ENCODE measurements at regions not wholly inside any gene's neighbourhood (a gene's known extent, or its start where the extent isn't known, plus 50 kb on each side); places are given as distances from the start of the nearest gene placed in this dataset.

DNA sequence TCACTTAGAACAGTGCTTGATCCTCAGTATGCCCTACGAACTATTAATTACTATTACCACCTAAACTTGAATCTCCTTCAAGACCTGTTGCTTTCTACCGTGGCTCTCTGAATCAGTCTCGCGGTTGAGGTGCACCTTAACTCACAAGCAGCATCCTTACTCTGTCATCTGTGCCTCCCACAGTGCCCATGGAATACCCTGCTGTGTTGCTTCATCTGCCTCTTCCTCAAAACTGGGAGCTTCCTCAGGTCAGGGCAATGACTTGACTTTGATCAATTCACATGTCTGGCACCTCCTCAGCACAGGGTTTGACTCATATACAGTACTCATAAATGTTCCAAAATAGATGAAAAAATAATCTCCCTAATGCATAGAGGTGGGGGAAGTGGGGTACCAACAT lies 305.9 kb downstream of the NUAK1 start:
- Mint-ChIP-seq H3K27me3 (ENCODE audit: low read depth in 3 of 3) (peaks cover under 1 to 5% (median 1%) of the 10 kb centered on the region in 3 donors), H3K27ac (no peak overlapping the region), H3K4me3 (no peak overlapping the region), H3K36me3 (peaks cover 0 to 1% of the 10 kb centered on the region in 2 donors), H3K4me1 (peaks cover 21% of the 10 kb centered on the region), H3K9me3 (peaks cover 0 to 8% (median 1%) of the 10 kb centered on the region in 7 donors)
- Histone ChIP-seq H3K4me1 (ENCODE audit: control insufficient read depth in 1 of 2, insufficient read depth in 2 of 2, low read length in 2 of 2) (peaks cover 14 to 20% of the 10 kb centered on the region in 2 donors), H3K27me3 (ENCODE audit: control insufficient read depth in 2 of 2, insufficient read depth in 2 of 2, low read length in 2 of 2) (no peaks in the 10 kb centered on the region), H3K9ac (ENCODE audit: insufficient read depth, low read length, poor library complexity, severe bottlenecking) (no peak overlapping the region), H3K79me2 (ENCODE audit: insufficient read depth, low read length) (no peaks in the 10 kb centered on the region), H3K36me3 (replicated peaks in 1 of 2; ENCODE audit: control insufficient read depth in 1 of 2, insufficient read depth in 2 of 2, low read length in 2 of 2) (no peaks in the 10 kb centered on the region), H3K27ac (ENCODE audit: low read depth in 1 of 2, low read length in 2 of 2) (no peak overlapping the region), H3K4me3 (replicated peaks in 1 of 3; ENCODE audit: low read depth in 2 of 3, low read length in 3 of 3) (no peak overlapping the region), H3K9me3 (replicated peaks in 1 of 2; ENCODE audit: control insufficient read depth in 1 of 2, insufficient read depth in 1 of 2, low read length in 2 of 2) (no peaks in the 10 kb centered on the region), H2AFZ (ENCODE audit: insufficient read depth, low read depth, low read length, poor library complexity, severe bottlenecking) (no peak overlapping the region), H3K4me2 (replicated peaks; ENCODE audit: extremely low read depth, low read length, poor library complexity, severe bottlenecking) (no peak overlapping the region), H4K20me1 (ENCODE audit: insufficient read depth, low read length) (no peaks in the 10 kb centered on the region)
- 84% methylated on average over 4 of the region's 4 CpGs for WGBS (ENCODE audit: insufficient coverage)
- peak in 1 of 3 donors; percentile 12 for DNase-seq
- intact Hi-C loops (cut with micrococcal nuclease), result no loop called here
- TF ChIP-seq, protein P1, sequence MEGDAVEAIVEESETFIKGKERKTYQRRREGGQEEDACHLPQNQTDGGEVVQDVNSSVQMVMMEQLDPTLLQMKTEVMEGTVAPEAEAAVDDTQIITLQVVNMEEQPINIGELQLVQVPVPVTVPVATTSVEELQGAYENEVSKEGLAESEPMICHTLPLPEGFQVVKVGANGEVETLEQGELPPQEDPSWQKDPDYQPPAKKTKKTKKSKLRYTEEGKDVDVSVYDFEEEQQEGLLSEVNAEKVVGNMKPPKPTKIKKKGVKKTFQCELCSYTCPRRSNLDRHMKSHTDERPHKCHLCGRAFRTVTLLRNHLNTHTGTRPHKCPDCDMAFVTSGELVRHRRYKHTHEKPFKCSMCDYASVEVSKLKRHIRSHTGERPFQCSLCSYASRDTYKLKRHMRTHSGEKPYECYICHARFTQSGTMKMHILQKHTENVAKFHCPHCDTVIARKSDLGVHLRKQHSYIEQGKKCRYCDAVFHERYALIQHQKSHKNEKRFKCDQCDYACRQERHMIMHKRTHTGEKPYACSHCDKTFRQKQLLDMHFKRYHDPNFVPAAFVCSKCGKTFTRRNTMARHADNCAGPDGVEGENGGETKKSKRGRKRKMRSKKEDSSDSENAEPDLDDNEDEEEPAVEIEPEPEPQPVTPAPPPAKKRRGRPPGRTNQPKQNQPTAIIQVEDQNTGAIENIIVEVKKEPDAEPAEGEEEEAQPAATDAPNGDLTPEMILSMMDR (IDR thresholded peaks at IDR 0.05), result no peak

DNA sequence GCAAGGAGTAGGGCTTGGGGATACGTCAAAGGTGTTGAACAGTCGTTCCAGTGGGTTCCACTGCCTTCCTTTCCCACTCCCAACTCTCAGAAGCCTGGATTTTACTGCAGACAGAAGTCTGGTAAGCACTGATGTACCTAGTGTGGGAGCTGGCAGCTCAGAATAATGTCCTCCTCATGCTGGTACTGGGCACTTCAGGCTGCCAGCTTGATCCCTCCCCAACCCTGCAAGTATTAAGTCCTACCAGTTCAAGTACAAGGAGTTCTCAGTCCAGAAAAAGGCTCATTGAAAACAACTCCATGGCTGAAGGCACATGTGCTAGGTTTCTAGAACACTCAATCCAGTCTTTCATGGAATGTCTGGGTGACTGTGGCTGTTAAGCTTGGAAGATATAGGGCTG lies 304.3 kb downstream of the NUAK1 start:
- H3K4me2 ChIP-seq (replicated peaks; ENCODE audit: extremely low read depth, low read length, poor library complexity, severe bottlenecking), result no peak overlapping the region
- no CpG with 5 or more reads among the region's 2 CpGs for WGBS (ENCODE audit: insufficient coverage)
- Mint-ChIP-seq H3K27me3 (ENCODE audit: low read depth in 3 of 3) (peaks cover 4 to 7% (median 5%) of the 10 kb centered on the region in 3 donors), H3K9me3 (peaks cover 0 to 8% (median 0%) of the 10 kb centered on the region in 7 donors), H3K4me3 (no peak overlapping the region), H3K27ac (peak overlapping the region in 1 of 7 donors; percentile 37), H3K36me3 (peaks cover 0 to 1% of the 10 kb centered on the region in 2 donors), H3K4me1 (peaks cover 21% of the 10 kb centered on the region)
- H3K4me1 ChIP-seq (ENCODE audit: control insufficient read depth in 1 of 2, insufficient read depth in 2 of 2, low read length in 2 of 2), result peaks cover 14 to 20% of the 10 kb centered on the region in 2 donors
- no peak overlapping the region for H3K27ac ChIP-seq (ENCODE audit: low read depth in 1 of 2, low read length in 2 of 2)
- DNase-seq, result no peak
- no peaks in the 10 kb centered on the region for H3K79me2 ChIP-seq (ENCODE audit: insufficient read depth, low read length)
- no peak overlapping the region for H3K9ac ChIP-seq (ENCODE audit: insufficient read depth, low read length, poor library complexity, severe bottlenecking)
- no peak overlapping the region for H3K4me3 ChIP-seq (replicated peaks in 1 of 3; ENCODE audit: low read depth in 2 of 3, low read length in 3 of 3)
- no peaks in the 10 kb centered on the region for H3K36me3 ChIP-seq (replicated peaks in 1 of 2; ENCODE audit: control insufficient read depth in 1 of 2, insufficient read depth in 2 of 2, low read length in 2 of 2)
- no peaks in the 10 kb centered on the region for H3K9me3 ChIP-seq (replicated peaks in 1 of 2; ENCODE audit: control insufficient read depth in 1 of 2, insufficient read depth in 1 of 2, low read length in 2 of 2)
- no peaks in the 10 kb centered on the region for H3K27me3 ChIP-seq (ENCODE audit: control insufficient read depth in 2 of 2, insufficient read depth in 2 of 2, low read length in 2 of 2)
- H4K20me1 ChIP-seq (ENCODE audit: insufficient read depth, low read length), result no peaks in the 10 kb centered on the region
- no peak overlapping the region for H2AFZ ChIP-seq (ENCODE audit: insufficient read depth, low read depth, low read length, poor library complexity, severe bottlenecking)
- TF ChIP-seq, protein P1 (IDR thresholded peaks at IDR 0.05), result no peak
- intact Hi-C loops (cut with micrococcal nuclease), result no loop called here
